ENCODE measurements at regions not wholly inside any gene's neighbourhood (a gene's known extent, or its start where the extent isn't known, plus 50 kb on each side); places are given as distances from the start of the nearest gene placed in this dataset.
"Not testable (repeated sequence)": the region's sequence is repeated elsewhere in the genome, so short reads cannot be mapped to it uniquely, and the experiment has no call there.

GRCh38 chr4:120261117-120261516 is 194.5 kb upstream of the MAD2L1 start:
- Histone ChIP-seq H3K27ac (ENCODE audit: low read length) (no peak overlapping the region), H3K4me1 (ENCODE audit: control insufficient read depth, insufficient read depth, low read length) (no peaks in the 10 kb centered on the region), H3K4me3 (ENCODE audit: low read depth in 2 of 2, low read length in 2 of 2) (no peak overlapping the region), H3K27me3 (ENCODE audit: control insufficient read depth, insufficient read depth, low read length) (no peaks in the 10 kb centered on the region), H3K9me3 (ENCODE audit: control insufficient read depth, insufficient read depth, low read depth, low read length) (no peaks in the 10 kb centered on the region), H3K36me3 (ENCODE audit: control insufficient read depth, insufficient read depth, low read length) (no peaks in the 10 kb centered on the region)
- in situ Hi-C loops (cut with HindIII; ENCODE audit: low pct_unique_long_range_greater_than_20kb, low sequenced_read_pairs) (no loop called here), intact Hi-C loops (cut with micrococcal nuclease; ENCODE audit: unreplicated experiment) (no loop called here)
- DNase-seq (ENCODE audit: low read depth, low spot score) (no peak), ATAC-seq (no peak)
- TF ChIP-seq CTCF (IDR thresholded peaks at IDR 0.05): no peak
- no peak for TF ChIP-seq REST (IDR thresholded peaks at IDR 0.05; ENCODE audit: insufficient read depth in 1 of 2, low read depth in 2 of 2, low read length in 1 of 2)
- TF ChIP-seq SIN3A (IDR thresholded peaks at IDR 0.05; ENCODE audit: borderline replicate concordance, insufficient read depth, low read depth, low read length): no peak
- TF ChIP-seq TCF7L2 (IDR thresholded peaks at IDR 0.05; ENCODE audit: low read depth, low read length): no peak
- no peak for TF ChIP-seq POLR2AphosphoS5 (IDR thresholded peaks at IDR 0.05; ENCODE audit: low read depth, low read length)
- no TSS peak for BruUV-seq (replicated peaks)
- CTCF ChIA-PET: interaction anchor here (0.6 kb wide), 1 partner anchor 51 kb away, joined by 7 read pairs; no protein-coding TSS in a partner anchor
- POLR2A ChIA-PET: no interaction called here

- CTCF ChIA-PET; H3K4me3 ChIP-seq (ENCODE audit: low read depth in 2 of 2, low read length in 2 of 2); H3K27ac ChIP-seq (ENCODE audit: low read length); H3K36me3 ChIP-seq (ENCODE audit: control insufficient read depth, insufficient read depth, low read length); H3K9me3 ChIP-seq (ENCODE audit: control insufficient read depth, insufficient read depth, low read depth, low read length); in situ Hi-C loops (cut with HindIII; ENCODE audit: low pct_unique_long_range_greater_than_20kb, low sequenced_read_pairs); intact Hi-C loops (cut with micrococcal nuclease; ENCODE audit: unreplicated experiment); BruUV-seq (replicated peaks); POLR2A ChIA-PET; ATAC-seq; H3K4me1 ChIP-seq (ENCODE audit: control insufficient read depth, insufficient read depth, low read length); H3K27me3 ChIP-seq (ENCODE audit: control insufficient read depth, insufficient read depth, low read length); DNase-seq (ENCODE audit: low read depth, low spot score): not testable (repeated sequence)
Observed at GRCh38 chr4:120256112-120256775, 189.6 kb upstream of the MAD2L1 start.

GRCh38 chr4:120238277-120238973 is 171.8 kb upstream of the MAD2L1 start:
- no peaks in the 10 kb centered on the region for H3K36me3 ChIP-seq (ENCODE audit: control insufficient read depth, insufficient read depth, low read length)
- DNase-seq (ENCODE audit: low read depth, low spot score) (no peak), ATAC-seq (no peak)
- H3K9me3 ChIP-seq (ENCODE audit: control insufficient read depth, insufficient read depth, low read depth, low read length): no peaks in the 10 kb centered on the region
- H3K4me1 ChIP-seq (ENCODE audit: control insufficient read depth, insufficient read depth, low read length): no peaks in the 10 kb centered on the region
- H3K4me3 ChIP-seq (ENCODE audit: low read depth in 2 of 2, low read length in 2 of 2): no peak overlapping the region
- H3K27me3 ChIP-seq (ENCODE audit: control insufficient read depth, insufficient read depth, low read length): no peaks in the 10 kb centered on the region
- ChIA-PET CTCF (no interaction called here), POLR2A (no interaction called here)
- no peak overlapping the region for H3K27ac ChIP-seq (ENCODE audit: low read length)
- BruUV-seq (replicated peaks): no TSS peak
- TF ChIP-seq TCF7L2 (IDR thresholded peaks at IDR 0.05; ENCODE audit: low read depth, low read length) (no peak), SIN3A (IDR thresholded peaks at IDR 0.05; ENCODE audit: borderline replicate concordance, insufficient read depth, low read depth, low read length) (no peak), CTCF (IDR thresholded peaks at IDR 0.05) (no peak), REST (IDR thresholded peaks at IDR 0.05; ENCODE audit: insufficient read depth in 1 of 2, low read depth in 2 of 2, low read length in 1 of 2) (no peak), POLR2AphosphoS5 (IDR thresholded peaks at IDR 0.05; ENCODE audit: low read depth, low read length) (no peak)
- in situ Hi-C loops (cut with HindIII; ENCODE audit: low pct_unique_long_range_greater_than_20kb, low sequenced_read_pairs): no loop called here
- intact Hi-C loops (cut with micrococcal nuclease; ENCODE audit: unreplicated experiment): no loop called here

All from Panc1 (cell line).